MCF 10A (cell line): ENCODE measurements at regions not wholly inside any gene's neighbourhood (a gene's known extent, or its start where the extent isn't known, plus 50 kb on each side); places are given as distances from the start of the nearest gene placed in this dataset.
A peak's percentile ranks its signal among the peaks of the same experiment; 100 is the strongest.

Experiments used
- BruUV-seq: library from RNA; stranded (reverse); fragments of 400-500 nt; replicated peaks from 2 replicates; lab custom pipeline; 2021; lab: Mats Ljungman, UMichigan
- CTCF ChIA-PET: fragments of 300-600 bp; sonication (Branson Sonifier 250); formaldehyde crosslinking; extraction: SDS; loops from one replicate; lab custom pipeline; 2021; ENCODE audit warnings: antibody characterized with exemption, inconsistent platforms; lab: Yijun Ruan, JAX
- POLR2A ChIA-PET: fragments of 300-600, 350-650 bp; sonication (Branson Sonifier 250); formaldehyde crosslinking; extraction: SDS; loops from one replicate; lab custom pipeline; 2020; ENCODE audit warnings: antibody characterized with exemption, inconsistent platforms; lab: Yijun Ruan, JAX
- DNase-seq: peaks from one replicate; pipeline ENCODE4 v3.0.0-alpha.2; 2018; ENCODE audit not compliant: unreplicated experiment
- H3K27ac Mint-ChIP-seq: one replicate; pipeline ENCODE4 v1.8.0; 2022; ENCODE audit warnings: mild to moderate bottlenecking, low read depth, mixed read lengths; ENCODE audit not compliant: unreplicated experiment
- H3K27me3 Mint-ChIP-seq: one replicate; pipeline ENCODE4 v1.8.0; 2022; ENCODE audit warnings: mixed read lengths; ENCODE audit not compliant: insufficient read depth, unreplicated experiment
- H3K36me3 Mint-ChIP-seq: one replicate; pipeline ENCODE4 v1.8.0; 2022; ENCODE audit warnings: mild to moderate bottlenecking, moderate library complexity, mixed read lengths; ENCODE audit not compliant: insufficient read depth, unreplicated experiment
- H3K4me1 Mint-ChIP-seq: one replicate; pipeline ENCODE4 v1.8.0; 2022; ENCODE audit warnings: mixed read lengths; ENCODE audit not compliant: insufficient read depth, unreplicated experiment
- H3K4me3 Mint-ChIP-seq: one replicate; pipeline ENCODE4 v1.8.0; 2022; ENCODE audit warnings: mild to moderate bottlenecking, moderate library complexity, mixed read lengths; ENCODE audit not compliant: unreplicated experiment
- H3K9me3 Mint-ChIP-seq: one replicate; pipeline ENCODE4 v1.8.0; 2022; ENCODE audit warnings: mixed read lengths; ENCODE audit not compliant: unreplicated experiment
- intact Hi-C: fragments of 100-400 bp; cut with micrococcal nuclease; formaldehyde crosslinking; loops from 2 replicates; pipeline ENCODE4 v1.14.1; 2022
- TF ChIP-seq, protein P1 (sequence below): fragments of 200-600 bp; IDR thresholded peaks from one replicate; pipeline ENCODE4 v1.8.0; 2022; ENCODE audit warnings: antibody characterized with exemption, mild to moderate bottlenecking; ENCODE audit not compliant: unreplicated experiment

DNA sequence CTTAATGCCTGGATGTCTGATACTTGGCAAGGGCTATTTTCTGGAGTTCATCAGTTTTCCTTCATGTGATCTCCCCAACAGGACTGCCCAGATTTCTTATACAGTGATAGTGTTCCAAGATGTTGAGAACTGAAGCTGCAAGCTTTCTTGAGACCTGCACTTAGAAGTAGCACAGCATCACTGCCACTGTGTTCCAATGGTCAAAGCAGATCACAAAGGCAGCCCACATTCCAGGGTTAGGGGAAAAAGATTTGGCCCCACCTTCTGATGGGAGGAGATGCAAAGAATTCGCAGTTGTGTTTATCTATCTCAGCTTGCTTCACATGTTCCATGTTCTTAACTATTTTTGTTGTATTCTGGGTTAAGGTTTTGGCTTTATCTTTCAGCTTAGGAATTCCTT, 78.2 kb downstream of the GPX5 start:
- TF ChIP-seq, protein P1, sequence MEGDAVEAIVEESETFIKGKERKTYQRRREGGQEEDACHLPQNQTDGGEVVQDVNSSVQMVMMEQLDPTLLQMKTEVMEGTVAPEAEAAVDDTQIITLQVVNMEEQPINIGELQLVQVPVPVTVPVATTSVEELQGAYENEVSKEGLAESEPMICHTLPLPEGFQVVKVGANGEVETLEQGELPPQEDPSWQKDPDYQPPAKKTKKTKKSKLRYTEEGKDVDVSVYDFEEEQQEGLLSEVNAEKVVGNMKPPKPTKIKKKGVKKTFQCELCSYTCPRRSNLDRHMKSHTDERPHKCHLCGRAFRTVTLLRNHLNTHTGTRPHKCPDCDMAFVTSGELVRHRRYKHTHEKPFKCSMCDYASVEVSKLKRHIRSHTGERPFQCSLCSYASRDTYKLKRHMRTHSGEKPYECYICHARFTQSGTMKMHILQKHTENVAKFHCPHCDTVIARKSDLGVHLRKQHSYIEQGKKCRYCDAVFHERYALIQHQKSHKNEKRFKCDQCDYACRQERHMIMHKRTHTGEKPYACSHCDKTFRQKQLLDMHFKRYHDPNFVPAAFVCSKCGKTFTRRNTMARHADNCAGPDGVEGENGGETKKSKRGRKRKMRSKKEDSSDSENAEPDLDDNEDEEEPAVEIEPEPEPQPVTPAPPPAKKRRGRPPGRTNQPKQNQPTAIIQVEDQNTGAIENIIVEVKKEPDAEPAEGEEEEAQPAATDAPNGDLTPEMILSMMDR = no peak
- ChIA-PET CTCF (interaction anchor here (0.8 to 1.2 kb wide), 3 partner anchors 24 to 911 kb away, joined by 3 to 4 read pairs (median 3); no protein-coding TSS in a partner anchor), POLR2A (interaction anchor here (0.6 to 1.1 kb wide), 2 partner anchors 18 to 265 kb away, joined by 3 read pairs; no protein-coding TSS in a partner anchor)
- no peak overlapping the region for H3K27ac Mint-ChIP-seq
- no TSS peak for BruUV-seq
- H3K36me3 Mint-ChIP-seq = peaks cover 9% of the 10 kb centered on the region
- H3K4me3 Mint-ChIP-seq = no peak overlapping the region
- intact Hi-C loops = loop anchor here (10.0 kb wide), 1 partner anchor 201 kb away; no protein-coding TSS in a partner anchor
- no peak for DNase-seq
- peaks cover 6% of the 10 kb centered on the region for H3K4me1 Mint-ChIP-seq
- no peaks in the 10 kb centered on the region for H3K9me3 Mint-ChIP-seq
- H3K27me3 Mint-ChIP-seq = no peaks in the 10 kb centered on the region

DNA sequence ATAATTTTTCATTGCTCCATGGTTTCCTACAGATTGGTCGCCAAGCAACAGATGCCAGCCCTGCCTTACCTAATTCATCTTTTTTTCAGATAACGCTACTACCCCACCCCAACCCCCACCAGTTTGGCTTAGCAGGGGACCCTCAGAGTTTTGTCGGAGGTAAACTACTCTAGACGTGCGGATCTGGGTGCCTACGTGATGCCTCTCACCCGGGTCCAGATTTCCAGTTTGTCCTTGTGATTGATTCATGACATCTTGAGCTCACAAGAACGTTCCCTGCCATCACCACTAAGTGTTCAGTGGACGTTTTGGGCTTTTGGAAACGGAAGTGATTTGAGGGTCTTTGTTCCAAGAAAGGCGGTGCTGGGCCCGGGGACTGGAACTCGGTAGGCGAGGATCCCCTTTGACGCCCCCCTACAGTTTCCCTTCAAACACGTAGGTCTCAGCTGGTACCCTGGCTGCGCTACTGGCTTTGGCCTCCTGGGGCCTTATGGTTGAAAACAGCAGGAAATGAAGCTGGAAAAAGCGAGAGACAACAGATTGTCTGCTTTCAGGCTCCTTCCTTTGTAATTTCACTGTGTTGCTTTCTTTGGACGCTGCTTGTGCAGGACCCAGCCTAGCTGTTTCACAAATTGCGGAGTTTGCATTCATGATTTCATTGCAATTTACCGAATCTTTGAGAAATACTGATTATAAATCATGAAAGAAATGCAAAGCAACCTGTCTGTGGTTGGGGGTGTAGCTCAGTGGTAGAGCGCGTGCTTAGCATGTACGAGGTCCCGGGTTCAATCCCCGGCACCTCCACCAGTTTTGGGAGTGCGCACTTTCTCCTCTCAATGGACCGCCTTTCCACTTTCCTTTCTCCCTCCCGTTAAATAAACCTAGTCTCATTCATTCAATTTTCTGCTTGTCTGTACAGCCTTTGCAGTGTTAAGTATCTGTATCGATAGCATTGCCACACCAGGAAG, 81.0 kb downstream of the GPX5 start:
- Mint-ChIP-seq H3K9me3 (no peaks in the 10 kb centered on the region), H3K4me1 (peaks cover 6% of the 10 kb centered on the region), H3K27ac (peak overlapping the region; percentile 32), H3K36me3 (peaks cover 9% of the 10 kb centered on the region), H3K4me3 (peak overlapping the region; percentile 70), H3K27me3 (no peaks in the 10 kb centered on the region)
- BruUV-seq = no TSS peak
- DNase-seq = peak; percentile 78
- CTCF ChIA-PET = interaction anchor here (0.7 to 1.4 kb wide), 2 partner anchors 64 to 957 kb away, joined by 3 to 4 read pairs; no protein-coding TSS in a partner anchor
- POLR2A ChIA-PET = interaction anchor here (0.6 to 2.4 kb wide), 8 partner anchors 10 to 501 kb away, joined by 3 to 19 read pairs (median 5); partner anchors contain the start of gene ZSCAN26
- intact Hi-C loops = loop anchor here (1.0 to 10.0 kb wide), 3 partner anchors 18 to 198 kb away; no protein-coding TSS in a partner anchor
- TF ChIP-seq, protein P1 = peak; percentile 54

DNA sequence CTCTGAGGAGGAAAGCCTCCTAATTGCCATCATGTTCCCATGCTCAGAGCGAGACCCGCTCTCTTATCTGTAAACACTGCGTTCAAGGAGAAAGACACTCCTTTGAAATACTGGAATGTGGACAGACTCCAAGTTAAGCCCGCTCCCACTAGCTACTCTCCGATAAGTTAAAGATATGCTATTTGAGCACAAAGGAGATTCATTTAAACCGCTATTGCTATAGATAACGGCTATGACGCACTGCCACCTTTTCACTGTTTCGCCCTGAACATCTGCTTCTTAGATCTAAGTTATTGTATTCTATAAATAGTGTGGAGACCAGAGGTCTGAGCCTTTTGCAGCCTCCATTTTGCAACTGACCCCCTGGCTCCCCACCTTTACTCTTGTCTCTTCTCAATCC, 82.3 kb downstream of the GPX5 start:
- ChIA-PET CTCF (no interaction called here), POLR2A (interaction anchor here (1.5 to 2.4 kb wide), 3 partner anchors 11 to 504 kb away, joined by 4 to 19 read pairs (median 4); no protein-coding TSS in a partner anchor)
- Mint-ChIP-seq H3K27ac (no peak overlapping the region), H3K9me3 (no peaks in the 10 kb centered on the region), H3K27me3 (no peaks in the 10 kb centered on the region), H3K4me3 (no peak overlapping the region), H3K4me1 (peaks cover 6% of the 10 kb centered on the region), H3K36me3 (peaks cover 9% of the 10 kb centered on the region)
- no peak for DNase-seq
- TF ChIP-seq, protein P1 = no peak
- no TSS peak for BruUV-seq
- intact Hi-C loops = loop anchor here (1.0 to 10.0 kb wide), 3 partner anchors 20 to 197 kb away; no protein-coding TSS in a partner anchor

DNA sequence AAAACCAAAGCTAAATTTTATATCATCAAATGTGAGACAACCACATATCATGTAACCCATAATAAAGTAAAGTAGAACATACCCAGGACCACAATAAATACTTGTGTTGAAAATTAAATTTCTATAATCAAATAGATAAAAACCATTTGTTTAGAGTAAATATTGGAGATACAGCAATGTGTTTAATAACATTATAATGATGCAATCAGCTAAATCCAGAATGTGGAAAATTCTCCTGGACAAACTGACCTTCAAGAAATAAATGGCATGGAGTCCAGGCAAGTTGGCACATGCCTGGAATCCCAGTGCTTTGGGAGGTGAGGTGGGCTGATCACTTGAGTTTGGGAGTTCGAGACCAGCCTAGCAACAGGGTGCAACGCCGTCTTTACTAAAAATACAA, 84.0 kb downstream of the GPX5 start:
- Mint-ChIP-seq H3K4me3 (no peak overlapping the region), H3K4me1 (peaks cover 6% of the 10 kb centered on the region), H3K9me3 (no peaks in the 10 kb centered on the region), H3K27me3 (no peaks in the 10 kb centered on the region), H3K36me3 (peaks cover 9% of the 10 kb centered on the region), H3K27ac (no peak overlapping the region)
- CTCF ChIA-PET = interaction anchor here (1.1 kb wide), 1 partner anchor 9 kb away, joined by 4 read pairs; no protein-coding TSS in a partner anchor
- TF ChIP-seq, protein P1 = no peak
- POLR2A ChIA-PET = interaction anchor here (0.8 to 1.4 kb wide), 4 partner anchors 11 to 341 kb away, joined by 3 to 6 read pairs (median 4); no protein-coding TSS in a partner anchor
- no peak for DNase-seq
- BruUV-seq = no TSS peak
- intact Hi-C loops = loop anchor here (10.0 kb wide), 1 partner anchor 195 kb away; no protein-coding TSS in a partner anchor
